GM12873 (cell line): ENCODE measurements at regions not wholly inside any gene's neighbourhood (a gene's known extent, or its start where the extent isn't known, plus 50 kb on each side); places are given as distances from the start of the nearest gene placed in this dataset.

Experiments
- CTCF ChIP-seq: IDR thresholded peaks from 2 replicates; pipeline ENCODE4 v1.5.1; 2012; ENCODE audit warnings: low read depth, mild to moderate bottlenecking, moderate library complexity, low read length, control low read depth; ENCODE audit not compliant: insufficient read depth; ENCODE audit errors: missing control alignments

DNA sequence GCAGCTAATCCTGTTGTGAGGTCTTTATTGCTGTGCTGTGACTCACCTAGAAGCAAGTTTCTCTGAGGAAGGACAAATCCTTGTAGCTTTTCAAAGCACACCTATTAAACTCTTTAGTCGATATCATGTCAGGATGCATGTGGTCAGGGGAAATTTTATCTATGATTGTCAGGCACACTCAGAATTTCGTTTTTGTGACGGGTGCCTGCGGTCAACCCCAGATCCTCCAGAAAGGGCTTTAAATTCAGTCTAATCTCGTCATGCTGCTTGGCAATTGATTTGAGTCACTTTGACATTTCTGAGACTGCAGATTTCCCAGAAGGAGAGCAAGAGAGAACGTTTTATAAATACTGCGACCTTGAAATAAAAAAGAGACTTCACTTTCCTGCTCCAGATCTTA is 316.9 kb downstream of the FGF9 start:
- TF ChIP-seq CTCF = no peak

DNA sequence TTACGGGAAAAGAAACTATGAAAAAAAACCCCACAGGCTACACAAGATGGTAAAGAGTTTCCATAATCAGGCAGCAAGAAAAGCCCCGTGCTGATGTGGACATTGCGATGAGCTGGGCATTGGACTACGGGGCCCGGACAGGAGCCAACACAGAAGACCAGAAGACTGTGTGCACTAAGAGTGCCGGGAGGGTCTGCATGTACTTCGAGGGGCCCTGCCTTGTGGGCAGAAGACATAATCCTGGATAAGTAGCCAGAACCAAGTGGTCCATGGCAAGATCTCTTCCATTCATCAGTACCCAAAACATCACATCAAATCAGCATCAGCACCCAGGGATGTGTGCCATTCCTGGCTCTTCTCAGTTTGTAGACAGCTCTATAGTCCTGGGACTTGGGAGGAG is 317.8 kb downstream of the FGF9 start:
- TF ChIP-seq CTCF = no peak

GRCh38 chr13:21996049-21996448 is 325.2 kb downstream of the FGF9 start:
- no peak for TF ChIP-seq CTCF

GRCh38 chr13:21997726-21998125 is 326.9 kb downstream of the FGF9 start:
- TF ChIP-seq CTCF = no peak

DNA sequence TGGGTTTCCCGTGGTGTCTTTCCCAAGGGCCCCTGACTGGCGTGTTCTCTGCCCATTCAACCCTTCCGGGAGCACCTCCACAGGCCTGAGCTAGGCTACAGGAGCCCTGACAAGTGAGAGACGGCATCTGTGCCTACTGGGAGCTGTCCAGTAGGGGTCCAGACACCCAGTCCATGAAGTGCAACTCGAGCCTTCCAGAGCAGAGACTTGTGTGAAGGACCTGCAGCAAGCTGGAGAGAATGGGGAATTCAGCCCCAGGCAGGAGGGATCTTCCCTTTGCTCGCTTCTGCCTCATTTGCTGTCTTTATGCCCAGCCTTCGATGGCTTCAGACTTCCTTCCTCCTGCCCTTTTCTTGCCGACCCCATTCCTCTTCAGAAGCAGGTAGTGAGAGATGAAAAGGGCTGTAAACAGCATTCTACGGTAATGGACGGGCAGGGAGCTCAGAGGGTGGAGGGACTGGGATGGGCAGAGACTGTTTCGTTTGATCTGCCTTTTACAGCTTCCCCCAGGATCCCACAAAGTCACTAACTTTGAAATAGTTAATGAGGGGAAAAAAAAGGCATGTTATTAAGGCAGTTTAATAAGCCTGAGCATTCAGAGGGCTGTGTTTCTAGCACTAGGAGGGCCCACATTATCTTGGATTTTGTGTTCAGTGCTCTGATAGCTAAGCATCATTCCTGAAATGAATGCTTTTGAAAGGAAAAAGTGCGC is 327.6 kb downstream of the FGF9 start:
- no peak for TF ChIP-seq CTCF

GRCh38 chr13:21999666-22000065 is 328.8 kb downstream of the FGF9 start:
- TF ChIP-seq CTCF = no peak

GRCh38 chr13:22000191-22000590 is 329.3 kb downstream of the FGF9 start:
- TF ChIP-seq CTCF = no peak
